ENCODE measurements at regions not wholly inside any gene's neighbourhood (a gene's known extent, or its start where the extent isn't known, plus 50 kb on each side); places are given as distances from the start of the nearest gene placed in this dataset.

DNA sequence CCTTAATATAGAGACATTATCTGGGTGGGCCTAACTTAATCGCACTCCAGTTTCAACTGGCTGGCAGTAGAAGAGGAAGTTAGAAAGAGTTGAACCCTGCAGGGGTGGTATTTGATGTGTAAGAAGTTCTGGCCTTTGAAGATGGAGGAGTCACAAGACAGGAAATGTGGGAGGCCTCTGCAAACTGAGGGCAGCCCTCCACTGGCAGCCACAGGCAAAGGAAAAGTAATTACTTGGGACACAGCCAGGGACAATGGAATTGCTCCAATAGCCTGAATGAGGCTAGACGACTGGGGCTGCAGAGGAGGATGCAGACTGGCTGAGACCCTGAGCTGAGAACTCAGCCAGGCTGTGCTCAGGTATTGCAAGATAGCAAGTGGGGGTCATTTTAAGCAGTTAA, 703.3 kb upstream of the ARGLU1 start:
- BruUV-seq (replicated peaks) = no TSS peak
- Histone ChIP-seq H2AFZ (ENCODE audit: low read depth, low read length) (no peak overlapping the region), H3K36me3 (ENCODE audit: control insufficient read depth, insufficient read depth, low read length) (no peaks in the 10 kb centered on the region), H3K9ac (ENCODE audit: insufficient read depth in 1 of 2, low read depth in 2 of 2, low read length in 2 of 2) (no peak overlapping the region), H3K9me3 (replicated peaks; ENCODE audit: control insufficient read depth, insufficient read depth, low read depth, low read length) (no peaks in the 10 kb centered on the region), H3K9me1 (ENCODE audit: control insufficient read depth, insufficient read depth, low read length) (no peaks in the 10 kb centered on the region), H3K79me2 (ENCODE audit: control insufficient read depth, insufficient read depth, low read length) (no peaks in the 10 kb centered on the region), H3K4me3 (no peak overlapping the region), H3K27ac (ENCODE audit: extremely low read depth, low read depth, low read length) (no peak overlapping the region), H3K4me1 (replicated peaks in 1 of 2; ENCODE audit: control insufficient read depth in 2 of 2, insufficient read depth in 2 of 2, low read length in 2 of 2) (no peaks in the 10 kb centered on the region), H4K20me1 (replicated peaks; ENCODE audit: control insufficient read depth, insufficient read depth, low read length) (no peaks in the 10 kb centered on the region), H3K4me2 (ENCODE audit: insufficient read depth, low read length) (no peak overlapping the region), H3K27me3 (ENCODE audit: control insufficient read depth in 2 of 2, insufficient read depth in 2 of 2, low read length in 2 of 2) (no peaks in the 10 kb centered on the region)
- no peak for TF ChIP-seq ILF3 (IDR thresholded peaks at IDR 0.05; ENCODE audit: borderline replicate concordance)
- TF ChIP-seq PURB (CRISPR knock-in tag; IDR thresholded peaks at IDR 0.05; ENCODE audit: low read depth) = no peak
- no peak for TF ChIP-seq ASH1L (IDR thresholded peaks at IDR 0.05; ENCODE audit: borderline replicate concordance, low read depth, partially characterized antibody)
- TF ChIP-seq ETV6 (IDR thresholded peaks at IDR 0.05; ENCODE audit: borderline replicate concordance in 1 of 2, low read depth in 2 of 2, low read length in 1 of 2) = no peak
- TF ChIP-seq ETV6 (CRISPR knock-in tag; IDR thresholded peaks at IDR 0.05; ENCODE audit: borderline replicate concordance) = no peak
- no peak for TF ChIP-seq TBL1XR1 (IDR thresholded peaks at IDR 0.05; ENCODE audit: low read length in 2 of 2)
- no peak for TF ChIP-seq ZNF408 (CRISPR knock-in tag; IDR thresholded peaks at IDR 0.05; ENCODE audit: low read depth)
- no peak for TF ChIP-seq ZNF24 (IDR thresholded peaks at IDR 0.05)
- TF ChIP-seq SIX5 (IDR thresholded peaks at IDR 0.05; ENCODE audit: borderline replicate concordance in 1 of 2, insufficient read depth in 1 of 2, low read depth in 1 of 2, low read length in 2 of 2) = no peak
- TF ChIP-seq, protein P1, sequence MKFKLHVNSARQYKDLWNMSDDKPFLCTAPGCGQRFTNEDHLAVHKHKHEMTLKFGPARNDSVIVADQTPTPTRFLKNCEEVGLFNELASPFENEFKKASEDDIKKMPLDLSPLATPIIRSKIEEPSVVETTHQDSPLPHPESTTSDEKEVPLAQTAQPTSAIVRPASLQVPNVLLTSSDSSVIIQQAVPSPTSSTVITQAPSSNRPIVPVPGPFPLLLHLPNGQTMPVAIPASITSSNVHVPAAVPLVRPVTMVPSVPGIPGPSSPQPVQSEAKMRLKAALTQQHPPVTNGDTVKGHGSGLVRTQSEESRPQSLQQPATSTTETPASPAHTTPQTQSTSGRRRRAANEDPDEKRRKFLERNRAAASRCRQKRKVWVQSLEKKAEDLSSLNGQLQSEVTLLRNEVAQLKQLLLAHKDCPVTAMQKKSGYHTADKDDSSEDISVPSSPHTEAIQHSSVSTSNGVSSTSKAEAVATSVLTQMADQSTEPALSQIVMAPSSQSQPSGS (CRISPR knock-in tag; IDR thresholded peaks at IDR 0.05) = no peak
- TF ChIP-seq, protein P2, sequence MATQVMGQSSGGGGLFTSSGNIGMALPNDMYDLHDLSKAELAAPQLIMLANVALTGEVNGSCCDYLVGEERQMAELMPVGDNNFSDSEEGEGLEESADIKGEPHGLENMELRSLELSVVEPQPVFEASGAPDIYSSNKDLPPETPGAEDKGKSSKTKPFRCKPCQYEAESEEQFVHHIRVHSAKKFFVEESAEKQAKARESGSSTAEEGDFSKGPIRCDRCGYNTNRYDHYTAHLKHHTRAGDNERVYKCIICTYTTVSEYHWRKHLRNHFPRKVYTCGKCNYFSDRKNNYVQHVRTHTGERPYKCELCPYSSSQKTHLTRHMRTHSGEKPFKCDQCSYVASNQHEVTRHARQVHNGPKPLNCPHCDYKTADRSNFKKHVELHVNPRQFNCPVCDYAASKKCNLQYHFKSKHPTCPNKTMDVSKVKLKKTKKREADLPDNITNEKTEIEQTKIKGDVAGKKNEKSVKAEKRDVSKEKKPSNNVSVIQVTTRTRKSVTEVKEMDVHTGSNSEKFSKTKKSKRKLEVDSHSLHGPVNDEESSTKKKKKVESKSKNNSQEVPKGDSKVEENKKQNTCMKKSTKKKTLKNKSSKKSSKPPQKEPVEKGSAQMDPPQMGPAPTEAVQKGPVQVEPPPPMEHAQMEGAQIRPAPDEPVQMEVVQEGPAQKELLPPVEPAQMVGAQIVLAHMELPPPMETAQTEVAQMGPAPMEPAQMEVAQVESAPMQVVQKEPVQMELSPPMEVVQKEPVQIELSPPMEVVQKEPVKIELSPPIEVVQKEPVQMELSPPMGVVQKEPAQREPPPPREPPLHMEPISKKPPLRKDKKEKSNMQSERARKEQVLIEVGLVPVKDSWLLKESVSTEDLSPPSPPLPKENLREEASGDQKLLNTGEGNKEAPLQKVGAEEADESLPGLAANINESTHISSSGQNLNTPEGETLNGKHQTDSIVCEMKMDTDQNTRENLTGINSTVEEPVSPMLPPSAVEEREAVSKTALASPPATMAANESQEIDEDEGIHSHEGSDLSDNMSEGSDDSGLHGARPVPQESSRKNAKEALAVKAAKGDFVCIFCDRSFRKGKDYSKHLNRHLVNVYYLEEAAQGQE (IDR thresholded peaks at IDR 0.05; ENCODE audit: borderline replicate concordance) = no peak
- TF ChIP-seq, protein P2 (CRISPR knock-in tag; IDR thresholded peaks at IDR 0.05; ENCODE audit: low read depth) = no peak
- no peak for TF ChIP-seq ZFP36 (IDR thresholded peaks at IDR 0.05; ENCODE audit: low read depth, low read length, partially characterized antibody)
- FAIRE-seq (no peak), ATAC-seq (no peak), DNase-seq (ENCODE audit: extremely low read depth in 1 of 4, low spot score in 3 of 4) (no peak)
- in situ Hi-C loops (cut with MboI) = no loop called here
- intact Hi-C loops (cut with micrococcal nuclease) = no loop called here
- POLR2A ChIA-PET = no interaction called here
- 0% methylated on average over 1 of the region's 2 CpGs for WGBS (ENCODE audit: insufficient coverage, low coverage, missing lambda C conversion rate)
- CTCF ChIA-PET (ENCODE audit: low intra/inter-chr PET ratio) = no interaction called here

All from K562 (cell line).